Right atrium auricular region (tissue), 2 donors: ENCODE measurements at regions not wholly inside any gene's neighbourhood (a gene's known extent, or its start where the extent isn't known, plus 50 kb on each side); places are given as distances from the start of the nearest gene placed in this dataset.

Experiments
- DNase-seq: peaks from one replicate; pipeline ENCODE4 v3.0.0-alpha.2; 2019; ENCODE audit warnings: low spot score
- H3K27ac ChIP-seq, 2 donors: fragments of 200-600 bp; sonication (generic); 1 replicate in 1 of 2; 2 replicates in 1 of 2; pipeline ENCODE4 v1.5.1; 2016 to 2019
- H3K27me3 ChIP-seq, 2 donors: fragments of 200-600 bp; sonication (generic); one replicate each; pipeline versions ENCODE4 v1.5.1 to v1.6.0; 2017 to 2019
- H3K36me3 ChIP-seq: fragments of 200-600 bp; sonication (generic); one replicate; pipeline ENCODE4 v1.5.1; 2016
- H3K4me1 ChIP-seq, 2 donors: fragments of 200-600 bp; sonication (generic); one replicate each; pipeline versions ENCODE4 v1.5.1 to v1.6.0; 2017 to 2019
- H3K4me3 ChIP-seq, 2 donors: fragments of 200-600 bp; sonication (generic); 1 replicate in 1 of 2; 2 replicates in 1 of 2; pipeline ENCODE4 v1.5.1; 2017 to 2019; ENCODE audit warnings: mild to moderate bottlenecking in 1 of 2, moderate library complexity in 1 of 2
- H3K9me3 ChIP-seq, 2 donors: fragments of 200-600 bp; sonication (generic); one replicate each; pipeline ENCODE4 v1.5.1; 2019
- CTCF ChIP-seq, 2 donors: fragments of 200-600 bp; sonication (generic); IDR thresholded peaks; one replicate each; pipeline ENCODE4 v1.5.1; 2019; ENCODE audit warnings: antibody characterized with exemption in 2 of 2

DNA sequence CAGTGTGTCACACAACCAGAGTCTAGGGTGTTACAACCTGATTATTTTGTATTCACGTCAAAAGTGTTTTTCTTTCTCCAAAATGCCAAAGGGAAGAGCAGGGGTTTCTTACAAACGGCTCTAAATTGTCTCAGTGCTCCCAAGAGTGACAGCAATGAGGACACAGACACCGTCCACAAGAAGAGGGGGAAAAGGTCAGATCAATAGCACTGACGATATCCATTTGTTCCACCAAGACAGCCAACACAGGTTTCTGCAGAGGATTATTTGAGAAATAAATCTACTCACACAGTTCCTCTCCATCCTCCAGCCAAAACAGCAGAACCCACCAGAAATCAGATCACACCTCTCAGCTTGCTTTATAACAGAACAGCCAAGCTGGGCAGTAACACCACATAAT is 193.9 kb downstream of the SEC16B start:
- TF ChIP-seq CTCF (IDR thresholded peaks at IDR 0.05), result no peak
- peaks cover 0 to 16% of the 10 kb centered on the region in 2 donors for H3K9me3 ChIP-seq
- no peak overlapping the region for H3K4me3 ChIP-seq
- H3K4me1 ChIP-seq, result no peaks in the 10 kb centered on the region
- H3K36me3 ChIP-seq, result no peaks in the 10 kb centered on the region
- no peak overlapping the region for H3K27ac ChIP-seq
- no peaks in the 10 kb centered on the region for H3K27me3 ChIP-seq
- no peak for DNase-seq

DNA sequence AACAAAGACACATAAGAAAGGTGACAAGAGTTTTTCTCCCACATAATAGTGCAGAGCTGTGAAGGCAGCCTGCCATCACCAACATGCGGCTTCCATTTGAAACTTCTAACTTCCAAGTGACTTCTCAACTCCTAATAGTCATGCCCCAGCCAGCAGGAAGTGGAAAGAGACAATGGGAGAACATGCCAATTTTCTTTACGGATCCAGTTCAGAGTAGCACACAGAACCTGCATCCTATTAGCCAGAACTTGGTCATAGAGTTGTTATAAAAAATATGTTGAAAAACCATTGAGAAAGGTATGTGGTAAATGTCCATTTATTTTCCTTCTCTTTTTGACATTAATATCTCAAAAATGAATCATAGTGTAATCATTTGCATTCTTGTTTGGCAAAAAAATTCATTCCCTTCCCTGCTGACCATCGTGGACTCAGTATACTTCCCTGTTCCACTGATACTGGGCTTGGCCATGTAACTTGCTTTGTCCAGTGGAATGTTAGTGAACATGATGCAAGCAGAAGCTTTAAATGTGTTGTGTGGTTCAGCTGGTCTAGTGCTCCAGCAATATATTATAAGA is 197.4 kb downstream of the SEC16B start:
- no peak for DNase-seq
- no peak for TF ChIP-seq CTCF (IDR thresholded peaks at IDR 0.05)
- H3K27me3 ChIP-seq, result no peaks in the 10 kb centered on the region
- H3K4me1 ChIP-seq, result no peaks in the 10 kb centered on the region
- peaks cover 0 to 16% of the 10 kb centered on the region in 2 donors for H3K9me3 ChIP-seq
- no peak overlapping the region for H3K4me3 ChIP-seq
- H3K36me3 ChIP-seq, result no peaks in the 10 kb centered on the region
- H3K27ac ChIP-seq, result no peak overlapping the region

DNA sequence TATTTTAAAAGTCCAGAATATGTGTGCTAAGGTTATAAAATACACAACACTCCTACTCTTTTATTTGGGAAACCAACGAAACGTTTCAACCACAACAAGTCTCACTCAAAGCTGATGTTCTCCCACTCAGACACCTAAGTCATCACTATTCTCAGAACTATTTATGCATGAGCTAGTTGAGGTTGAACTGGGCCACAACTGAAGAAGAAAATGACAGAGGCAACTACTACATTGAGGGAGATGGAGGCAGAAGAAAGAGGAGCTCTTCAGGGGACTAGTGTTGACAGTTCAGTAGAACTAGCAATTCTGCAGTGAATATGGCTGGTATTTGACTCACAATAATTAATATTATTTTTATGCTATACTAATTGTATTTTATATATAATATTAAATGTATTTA is 198.2 kb downstream of the SEC16B start:
- Histone ChIP-seq H3K4me3 (no peak overlapping the region), H3K9me3 (peaks cover 0 to 16% of the 10 kb centered on the region in 2 donors), H3K4me1 (no peaks in the 10 kb centered on the region), H3K27ac (no peak overlapping the region), H3K27me3 (no peaks in the 10 kb centered on the region), H3K36me3 (no peaks in the 10 kb centered on the region)
- no peak for DNase-seq
- TF ChIP-seq CTCF (IDR thresholded peaks at IDR 0.05), result no peak

GRCh38 chr1:177770096-177770495 is 199.8 kb downstream of the SEC16B start:
- no peak for TF ChIP-seq CTCF (IDR thresholded peaks at IDR 0.05)
- Histone ChIP-seq H3K27ac (no peak overlapping the region), H3K27me3 (no peaks in the 10 kb centered on the region), H3K9me3 (peaks cover 0 to 16% of the 10 kb centered on the region in 2 donors), H3K36me3 (no peaks in the 10 kb centered on the region), H3K4me3 (no peak overlapping the region), H3K4me1 (no peaks in the 10 kb centered on the region)
- DNase-seq, result no peak

DNA sequence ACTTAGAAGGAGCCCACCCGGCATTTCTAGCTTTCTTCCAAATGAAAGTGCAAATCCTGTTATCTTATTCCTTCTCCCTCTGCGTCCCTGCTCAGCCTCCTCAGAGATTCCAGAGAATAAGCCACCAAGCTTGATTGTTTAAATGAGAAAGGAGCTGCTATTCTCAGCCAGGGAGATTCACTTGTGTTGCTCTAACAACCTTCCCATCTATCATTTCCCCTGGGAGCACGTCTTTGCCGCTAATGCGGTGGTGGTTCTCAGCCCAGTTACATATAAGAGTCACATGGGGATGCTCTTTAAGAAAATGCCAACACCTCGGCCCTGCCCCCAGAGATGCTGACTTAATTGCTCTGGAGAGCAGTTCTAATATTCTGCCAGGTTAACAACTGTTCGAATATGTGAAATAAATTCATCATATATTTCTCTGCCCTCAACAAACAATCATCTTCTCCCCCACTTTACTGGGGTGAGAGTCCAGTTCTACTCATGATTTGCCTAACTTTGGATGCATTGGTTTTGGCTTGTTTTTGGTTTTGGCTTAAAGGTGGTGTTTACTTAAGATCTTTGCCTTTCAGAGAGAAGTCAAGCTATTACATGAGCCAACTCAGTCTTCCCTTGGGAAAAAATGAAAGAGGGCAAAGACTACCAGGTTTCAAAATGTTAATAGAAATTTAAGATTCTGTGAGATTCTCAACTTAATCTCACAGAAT is 213.9 kb downstream of the SEC16B start:
- Histone ChIP-seq H3K27me3 (no peaks in the 10 kb centered on the region), H3K4me1 (no peaks in the 10 kb centered on the region), H3K36me3 (no peaks in the 10 kb centered on the region), H3K27ac (no peak overlapping the region), H3K9me3 (peaks cover 0 to 7% of the 10 kb centered on the region in 2 donors), H3K4me3 (no peak overlapping the region)
- DNase-seq, result no peak
- no peak for TF ChIP-seq CTCF (IDR thresholded peaks at IDR 0.05)

GRCh38 chr1:177754603-177755002 is 215.3 kb downstream of the SEC16B start:
- Histone ChIP-seq H3K4me3 (no peak overlapping the region), H3K4me1 (no peaks in the 10 kb centered on the region), H3K27ac (no peak overlapping the region), H3K9me3 (peaks cover 0 to 7% of the 10 kb centered on the region in 2 donors), H3K36me3 (no peaks in the 10 kb centered on the region), H3K27me3 (no peaks in the 10 kb centered on the region)
- no peak for TF ChIP-seq CTCF (IDR thresholded peaks at IDR 0.05)
- DNase-seq, result no peak
